H1 (cell line): ENCODE measurements at regions not wholly inside any gene's neighbourhood (a gene's known extent, or its start where the extent isn't known, plus 50 kb on each side); places are given as distances from the start of the nearest gene placed in this dataset.

ENCODE experiments used
- ATF3 ChIP-seq: IDR thresholded peaks from 2 replicates; pipeline ENCODE4 v1.6.1; 2011; ENCODE audit warnings: low read depth, mild to moderate bottlenecking, low read length; ENCODE audit not compliant: insufficient read depth
- CTCF ChIP-seq, 3 experiments: IDR thresholded peaks; 1 replicate in 2 of 3; 2 replicates in 1 of 3; pipeline versions ENCODE4 v1.5.1 to v1.6.1; 2011; ENCODE audit warnings: low read length in 3 of 3, mild to moderate bottlenecking in 3 of 3, inconsistent platforms in 2 of 3, low read depth in 1 of 3, moderate library complexity in 1 of 3; ENCODE audit not compliant: insufficient read depth in 1 of 3; ENCODE audit errors: control extremely low read depth in 1 of 3
- EZH2 ChIP-seq: fragments of 200-600 bp; sonication (generic); IDR thresholded peaks from 2 replicates; pipeline ENCODE4 v1.7.1; 2012; ENCODE audit warnings: low read depth, mild to moderate bottlenecking, moderate library complexity, low read length, inconsistent platforms; ENCODE audit not compliant: severe bottlenecking
- JUN ChIP-seq: IDR thresholded peaks from 2 replicates; pipeline ENCODE4 v1.6.1; 2011; ENCODE audit warnings: low read depth, mild to moderate bottlenecking, improper control_type of control experiment, low read length
- JUND ChIP-seq: IDR thresholded peaks from 2 replicates; pipeline ENCODE4 v1.6.1; 2011; ENCODE audit warnings: mild to moderate bottlenecking, improper control_type of control experiment, low read length

GRCh38 chr17:12600349-12600748, 65.3 kb upstream of the MYOCD start:
- TF ChIP-seq CTCF (IDR thresholded peaks at IDR 0.05; ENCODE audit: control extremely low read depth in 1 of 3, insufficient read depth in 1 of 3, low read depth in 1 of 3, low read length in 3 of 3) (no peak), JUN (no peak), ATF3 (no peak), EZH2 (no peak), JUND (no peak)
